K562 (cell line): ENCODE measurements at regions not wholly inside any gene's neighbourhood (a gene's known extent, or its start where the extent isn't known, plus 50 kb on each side); places are given as distances from the start of the nearest gene placed in this dataset.

Experiments used
- ATAC-seq: fragments of 200-7000 bp; cut with Tn5 transposase; 3 replicates; pipeline ENCODE4 v1.9.1; 2020; ENCODE audit warnings: moderate library complexity
- BruUV-seq: library from RNA; stranded (reverse); fragments of 400-500 nt; replicated peaks from 2 replicates; lab custom pipeline; 2021; lab: Mats Ljungman, UMichigan
- CTCF ChIA-PET: fragments of 300-600 bp; formaldehyde crosslinking; extraction: SDS; loops from one replicate; lab custom pipeline; 2021; ENCODE audit warnings: low intra/inter-chr PET ratio; lab: Yijun Ruan, JAX
- POLR2A ChIA-PET: fragments of 300-600, 350-650 bp; sonication (Branson Sonifier 250); formaldehyde crosslinking; extraction: SDS; loops from one replicate; lab custom pipeline; 2021; ENCODE audit warnings: antibody characterized with exemption, inconsistent platforms; lab: Yijun Ruan, JAX
- DNase-seq, 4 experiments: peaks; one replicate each; pipeline versions ENCODE4 v3.0.0 to v3.0.0-alpha.2; 2011 to 2018; ENCODE audit warnings: low spot score in 3 of 4, mixed read lengths in 3 of 4; ENCODE audit errors: extremely low read depth in 1 of 4
- FAIRE-seq: peaks from 2 replicates; lab custom pipeline; 2011; peaks lifted over from hg19 to GRCh38; lab: Jason Lieb, UNC
- H2AFZ ChIP-seq: 2 replicates; pipeline ENCODE4 v1.6.0; 2011; ENCODE audit warnings: low read depth, low read length, control low read depth, inconsistent platforms
- H3K27ac ChIP-seq: fragments of 200-600 bp; 3 replicates; pipeline ENCODE4 v1.8.0; 2011; ENCODE audit warnings: low read depth, mild to moderate bottlenecking, control low read depth, inconsistent platforms, low read length, moderate library complexity, mixed read lengths; ENCODE audit errors: extremely low read depth
- H3K27me3 ChIP-seq, 2 experiments: fragments of 300-600 bp in 1 of 2; 2 replicates in 1 of 2; 3 replicates in 1 of 2; pipeline versions ENCODE4 v1.6.0 to v1.8.0; 2011; ENCODE audit warnings: inconsistent platforms in 2 of 2, low read length in 2 of 2, mild to moderate bottlenecking in 1 of 2, mixed read lengths in 1 of 2, moderate library complexity in 1 of 2; ENCODE audit not compliant: control insufficient read depth in 2 of 2, insufficient read depth in 2 of 2
- H3K36me3 ChIP-seq: fragments of 300-600 bp; 3 replicates; pipeline ENCODE4 v1.8.0; 2011; ENCODE audit warnings: mild to moderate bottlenecking, low read length, inconsistent platforms; ENCODE audit not compliant: control insufficient read depth, insufficient read depth
- H3K4me1 ChIP-seq, 2 experiments: fragments of 200-600 bp in 1 of 2; replicated peaks in 1 of 2; 2 replicates in 1 of 2; 3 replicates in 1 of 2; pipeline versions ENCODE4 v1.5.1 to v1.8.0; 2011; ENCODE audit warnings: inconsistent platforms in 2 of 2, low read length in 2 of 2, mild to moderate bottlenecking in 1 of 2, mixed read lengths in 1 of 2, moderate library complexity in 1 of 2; ENCODE audit not compliant: control insufficient read depth in 2 of 2, insufficient read depth in 2 of 2
- H3K4me2 ChIP-seq: 2 replicates; pipeline ENCODE4 v1.6.1; 2011; ENCODE audit warnings: low read length, control low read depth, inconsistent platforms, mixed read lengths; ENCODE audit not compliant: insufficient read depth
- H3K4me3 ChIP-seq: fragments of 200-600 bp; sonication (generic), shearing (Covaris generic); 2 replicates; pipeline ENCODE4 v1.5.1; 2016; ENCODE audit warnings: control low read depth, inconsistent platforms
- H3K79me2 ChIP-seq: fragments of 200-600 bp; 3 replicates; pipeline ENCODE4 v1.8.0; 2011; ENCODE audit warnings: low read length, inconsistent platforms; ENCODE audit not compliant: control insufficient read depth, insufficient read depth
- H3K9ac ChIP-seq, 2 experiments: 2 replicates each; pipeline versions ENCODE4 v1.6.0 to v1.6.1; 2011; ENCODE audit warnings: low read depth in 2 of 2, low read length in 2 of 2, control low read depth in 1 of 2, inconsistent platforms in 1 of 2, mild to moderate bottlenecking in 1 of 2, mixed read lengths in 1 of 2; ENCODE audit not compliant: insufficient read depth in 1 of 2
- H3K9me1 ChIP-seq: one replicate; pipeline ENCODE4 v1.6.0; 2011; ENCODE audit warnings: inconsistent platforms, mild to moderate bottlenecking, low read length, moderate library complexity; ENCODE audit not compliant: control insufficient read depth, insufficient read depth
- H3K9me3 ChIP-seq: replicated peaks from 2 replicates; pipeline ENCODE4 v1.5.1; 2011; ENCODE audit warnings: low read depth, low read length, inconsistent platforms; ENCODE audit not compliant: control insufficient read depth, insufficient read depth
- H4K20me1 ChIP-seq: replicated peaks from 2 replicates; pipeline ENCODE4 v1.6.1; 2011; ENCODE audit warnings: low read length, inconsistent platforms, mixed read lengths; ENCODE audit not compliant: control insufficient read depth, insufficient read depth
- CAMTA2 ChIP-seq: fragments of 250-450 bp; sonication (Bioruptor Pico); conservative IDR thresholded peaks from 2 replicates; pipeline ENCODE4 v1.5.1; 2022
- FOXJ3 ChIP-seq: sonication (generic); formaldehyde crosslinking; IDR thresholded peaks from 2 replicates; pipeline ENCODE4 v1.4.0; 2020; ENCODE audit warnings: mild to moderate bottlenecking, missing genetic modification reagents
- MYBL2 ChIP-seq, 2 experiments: fragments of 450-650 bp in 1 of 2; sonication (generic) in 1 of 2; formaldehyde crosslinking in 1 of 2; IDR thresholded peaks; 2 replicates each; pipeline versions ENCODE4 v1.6.1 to v1.8.1; 2017 to 2022; ENCODE audit warnings: borderline replicate concordance in 1 of 2, inconsistent platforms in 1 of 2, low read depth in 1 of 2, mild to moderate bottlenecking in 1 of 2, missing genetic modification reagents in 1 of 2, moderate library complexity in 1 of 2
- PYGO2 ChIP-seq: fragments of 450-650 bp; IDR thresholded peaks from 2 replicates; pipeline ENCODE4 v1.6.1; 2016; ENCODE audit warnings: mild to moderate bottlenecking, missing genetic modification characterization, moderate library complexity, missing compliant biosample characterization
- RBBP5 ChIP-seq: fragments of 200-600 bp; sonication (generic); IDR thresholded peaks from 2 replicates; pipeline ENCODE4 v1.6.1; 2012; ENCODE audit warnings: borderline replicate concordance, mild to moderate bottlenecking, low read length, control low read depth, inconsistent platforms; ENCODE audit not compliant: insufficient read depth, poor library complexity, severe bottlenecking
- SIRT6 ChIP-seq: IDR thresholded peaks from one replicate; pipeline ENCODE4 v1.6.1; 2012; ENCODE audit warnings: low read depth, mild to moderate bottlenecking, control low read depth, inconsistent platforms, low read length, moderate library complexity
- STAG1 ChIP-seq: sonication (generic); formaldehyde crosslinking; IDR thresholded peaks from 2 replicates; pipeline ENCODE4 v1.5.0; 2020; ENCODE audit warnings: missing genetic modification reagents, borderline replicate concordance
- ZNF232 ChIP-seq: sonication (generic); formaldehyde crosslinking; IDR thresholded peaks from 2 replicates; pipeline ENCODE4 v1.8.0; 2022; ENCODE audit warnings: mild to moderate bottlenecking, missing genetic modification reagents
- ZNF324 ChIP-seq: fragments of 250-450 bp; sonication (Bioruptor Pico); IDR thresholded peaks from 2 replicates; pipeline ENCODE4 v1.4.0; 2020; ENCODE audit warnings: mild to moderate bottlenecking
- ZNF589 ChIP-seq: fragments of 200-800 bp; sonication (Bioruptor generic); IDR thresholded peaks from 2 replicates; pipeline ENCODE4 v1.6.1; 2016; ENCODE audit warnings: low read depth, missing genetic modification characterization, missing compliant biosample characterization
- ZNF766 ChIP-seq: fragments of 200-800 bp; sonication (Bioruptor generic); conservative IDR thresholded peaks from 2 replicates; pipeline ENCODE4 v1.6.1; 2016; ENCODE audit warnings: missing genetic modification characterization, missing compliant biosample characterization
- WGBS: fragments of 100-300 bp; shearing (Covaris generic); methylation state at CpG from one replicate; pipeline ENCODE4 v1.1.6; 2016; ENCODE audit warnings: low coverage, mixed read lengths; ENCODE audit not compliant: insufficient coverage; ENCODE audit errors: missing lambda C conversion rate; 5-methylcytosine and 5-hydroxymethylcytosine counted together
- in situ Hi-C: fragments of 300-500 bp; cut with MboI; formaldehyde crosslinking; loops from 4 replicates; pipeline ENCODE4 v1.15.0; 2018; ENCODE audit warnings: inconsistent platforms, mixed read lengths
- intact Hi-C: fragments of 100-400 bp; cut with micrococcal nuclease; formaldehyde crosslinking; loops from 2 replicates; pipeline ENCODE4 v1.14.2; 2022
- TF ChIP-seq, protein P1 (sequence below): fragments of 250-450 bp; sonication (Bioruptor Pico); IDR thresholded peaks from 2 replicates; pipeline ENCODE4 v1.8.0; 2022; ENCODE audit warnings: moderate library complexity, mild to moderate bottlenecking, inconsistent platforms

DNA sequence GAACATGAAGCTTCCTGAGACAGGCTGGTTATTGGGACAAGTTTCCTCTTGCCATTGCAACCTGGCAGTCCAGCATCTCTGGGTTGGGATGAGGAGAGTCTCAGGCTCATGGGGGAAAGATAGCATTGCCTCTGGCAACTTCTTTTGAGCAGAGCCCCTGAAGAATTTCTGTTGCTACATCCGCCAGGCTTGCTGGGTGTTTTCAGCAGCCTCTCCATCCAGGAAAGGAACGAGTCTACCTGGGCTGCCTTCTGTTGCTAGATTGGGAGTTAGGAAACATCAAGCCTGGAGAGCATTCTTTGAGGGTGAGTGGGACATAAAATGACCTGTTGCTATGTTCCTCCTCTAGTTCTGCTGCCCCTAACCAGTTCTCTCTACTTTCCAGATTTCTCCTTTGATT is 313.5 kb downstream of the RFPL4B start:
- in situ Hi-C loops, result no loop called here
- ChIA-PET CTCF (no interaction called here), POLR2A (no interaction called here)
- no peak overlapping the region for H2AFZ ChIP-seq
- H3K9me3 ChIP-seq, result no peaks in the 10 kb centered on the region
- FAIRE-seq, result no peak
- no peak for DNase-seq
- no peaks in the 10 kb centered on the region for H3K79me2 ChIP-seq
- BruUV-seq, result no TSS peak
- H3K4me2 ChIP-seq, result no peak overlapping the region
- WGBS, result 31% methylated on average over 2 of the region's 2 CpGs
- H3K9ac ChIP-seq, result no peak overlapping the region
- ATAC-seq, result no peak
- no peaks in the 10 kb centered on the region for H3K36me3 ChIP-seq
- intact Hi-C loops, result no loop called here
- H3K27me3 ChIP-seq, result no peaks in the 10 kb centered on the region
- no peaks in the 10 kb centered on the region for H3K9me1 ChIP-seq
- no peak for TF ChIP-seq STAG1 (CRISPR knock-in tag)
- TF ChIP-seq ZNF232 (CRISPR knock-in tag), result no peak
- no peak for TF ChIP-seq ZNF324
- TF ChIP-seq ZNF766 (CRISPR knock-in tag), result no peak
- TF ChIP-seq, protein P1, sequence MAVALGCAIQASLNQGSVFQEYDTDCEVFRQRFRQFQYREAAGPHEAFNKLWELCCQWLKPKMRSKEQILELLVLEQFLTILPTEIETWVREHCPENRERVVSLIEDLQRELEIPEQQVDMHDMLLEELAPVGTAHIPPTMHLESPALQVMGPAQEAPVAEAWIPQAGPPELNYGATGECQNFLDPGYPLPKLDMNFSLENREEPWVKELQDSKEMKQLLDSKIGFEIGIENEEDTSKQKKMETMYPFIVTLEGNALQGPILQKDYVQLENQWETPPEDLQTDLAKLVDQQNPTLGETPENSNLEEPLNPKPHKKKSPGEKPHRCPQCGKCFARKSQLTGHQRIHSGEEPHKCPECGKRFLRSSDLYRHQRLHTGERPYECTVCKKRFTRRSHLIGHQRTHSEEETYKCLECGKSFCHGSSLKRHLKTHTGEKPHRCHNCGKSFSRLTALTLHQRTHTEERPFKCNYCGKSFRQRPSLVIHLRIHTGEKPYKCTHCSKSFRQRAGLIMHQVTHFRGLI, result no peak
- no peak for TF ChIP-seq SIRT6
- TF ChIP-seq FOXJ3 (CRISPR knock-in tag), result no peak
- TF ChIP-seq CAMTA2 (CRISPR knock-in tag), result no peak
- TF ChIP-seq MYBL2 (IDR thresholded peaks at IDR 0.05; ENCODE audit: low read depth), result no peak
- TF ChIP-seq MYBL2 (CRISPR knock-in tag; IDR thresholded peaks at IDR 0.05; ENCODE audit: borderline replicate concordance), result no peak
- TF ChIP-seq ZNF589, result no peak
- TF ChIP-seq RBBP5, result no peak
- no peak for TF ChIP-seq PYGO2 (tag)
- no peaks in the 10 kb centered on the region for H4K20me1 ChIP-seq
- H3K4me1 ChIP-seq, result no peaks in the 10 kb centered on the region
- H3K27ac ChIP-seq, result no peak overlapping the region
- H3K4me3 ChIP-seq, result no peak overlapping the region
